ENCODE measurements at regions not wholly inside any gene's neighbourhood (a gene's known extent, or its start where the extent isn't known, plus 50 kb on each side); places are given as distances from the start of the nearest gene placed in this dataset.

DNA sequence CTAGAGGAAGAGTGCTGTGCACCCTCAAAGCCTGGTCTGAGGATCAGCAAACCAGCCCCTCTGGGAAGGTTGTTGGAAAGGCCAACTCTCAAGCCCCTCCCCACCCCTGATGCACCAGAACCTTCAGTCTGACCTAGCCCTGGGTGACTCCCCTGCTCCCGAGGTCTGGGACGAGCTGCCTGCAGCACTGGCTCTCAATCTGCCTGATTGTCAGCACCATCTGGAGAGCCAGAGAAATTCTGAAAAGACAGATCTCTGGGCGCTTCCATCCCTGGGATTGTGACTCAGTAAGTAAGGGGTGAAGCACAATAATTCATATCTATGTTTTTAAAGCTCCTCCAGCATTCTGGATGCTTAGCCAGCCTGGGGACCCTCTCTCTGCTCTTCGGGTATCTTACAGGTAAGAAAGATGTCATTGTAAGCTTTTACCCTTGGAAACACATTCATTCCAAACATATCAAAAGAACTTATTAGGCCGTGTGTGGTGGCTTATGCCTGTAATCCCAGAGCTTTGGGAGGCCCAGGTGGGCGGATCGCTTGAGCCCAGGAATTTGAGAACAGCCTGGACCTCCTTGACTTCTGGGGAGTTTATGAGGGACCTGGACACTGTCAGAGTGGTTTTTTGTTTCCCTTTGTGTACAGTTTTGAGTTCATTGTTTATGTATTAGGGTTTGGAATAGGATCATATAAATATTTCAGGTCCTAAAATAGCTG, 147.5 kb downstream of the KCNJ12 start:
- H3K4me3 ChIP-seq: no peak overlapping the region
- H3K36me3 ChIP-seq: no peaks in the 10 kb centered on the region
- no peak overlapping the region for H3K27ac ChIP-seq
- DNase-seq: no peak
- TF ChIP-seq POLR2A (IDR thresholded peaks at IDR 0.05): no peak
- TF ChIP-seq, protein P1, sequence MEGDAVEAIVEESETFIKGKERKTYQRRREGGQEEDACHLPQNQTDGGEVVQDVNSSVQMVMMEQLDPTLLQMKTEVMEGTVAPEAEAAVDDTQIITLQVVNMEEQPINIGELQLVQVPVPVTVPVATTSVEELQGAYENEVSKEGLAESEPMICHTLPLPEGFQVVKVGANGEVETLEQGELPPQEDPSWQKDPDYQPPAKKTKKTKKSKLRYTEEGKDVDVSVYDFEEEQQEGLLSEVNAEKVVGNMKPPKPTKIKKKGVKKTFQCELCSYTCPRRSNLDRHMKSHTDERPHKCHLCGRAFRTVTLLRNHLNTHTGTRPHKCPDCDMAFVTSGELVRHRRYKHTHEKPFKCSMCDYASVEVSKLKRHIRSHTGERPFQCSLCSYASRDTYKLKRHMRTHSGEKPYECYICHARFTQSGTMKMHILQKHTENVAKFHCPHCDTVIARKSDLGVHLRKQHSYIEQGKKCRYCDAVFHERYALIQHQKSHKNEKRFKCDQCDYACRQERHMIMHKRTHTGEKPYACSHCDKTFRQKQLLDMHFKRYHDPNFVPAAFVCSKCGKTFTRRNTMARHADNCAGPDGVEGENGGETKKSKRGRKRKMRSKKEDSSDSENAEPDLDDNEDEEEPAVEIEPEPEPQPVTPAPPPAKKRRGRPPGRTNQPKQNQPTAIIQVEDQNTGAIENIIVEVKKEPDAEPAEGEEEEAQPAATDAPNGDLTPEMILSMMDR (IDR thresholded peaks at IDR 0.05): no peak
- no peak for TF ChIP-seq EP300 (IDR thresholded peaks at IDR 0.05; ENCODE audit: low read depth)
- no peak for TF ChIP-seq POLR2AphosphoS5 (IDR thresholded peaks at IDR 0.05)
- intact Hi-C loops (cut with DNase I; ENCODE audit: low total_unique reads) (no loop called here), in situ Hi-C loops (cut with MboI; ENCODE audit: low pct_ligation_motif_present in 1 of 4, low pct_unique_long_range_greater_than_20kb in 1 of 4, low sequenced_read_pairs in 3 of 4) (loop anchor here (25.0 kb wide), 3 partner anchors 211 to 411 kb away; partner anchors contain the start of gene NATD1 (in 1 of the 4))
- WGBS, 2 donors (ENCODE audit: low coverage in 1 of 2): 51 to 69% methylated on average over 2 to 7 of the region's 7 CpGs
- H3K9me3 ChIP-seq: no peaks in the 10 kb centered on the region
- H3K27me3 ChIP-seq: no peaks in the 10 kb centered on the region
- no peaks in the 10 kb centered on the region for H3K4me1 ChIP-seq

DNA sequence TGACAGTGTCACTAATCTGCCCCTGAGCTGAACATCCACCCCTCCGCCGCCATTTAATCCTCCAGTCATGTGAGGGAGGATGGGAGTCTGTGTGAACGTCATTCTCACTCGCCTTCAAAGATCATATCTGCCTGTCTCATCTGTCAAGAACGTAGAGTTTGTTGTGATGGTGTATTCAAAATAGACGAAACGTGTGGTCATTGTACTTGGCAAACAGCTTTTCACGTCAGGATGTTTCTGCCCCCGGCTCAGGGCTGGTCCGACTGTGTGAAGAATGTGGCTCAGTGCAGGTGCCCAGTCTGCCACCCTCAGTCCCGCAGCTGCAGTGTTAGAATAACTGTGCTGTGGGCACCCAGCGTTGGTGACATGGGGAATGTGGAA, 148.0 kb downstream of the KCNJ12 start:
- no peaks in the 10 kb centered on the region for H3K27me3 ChIP-seq
- no peak overlapping the region for H3K4me3 ChIP-seq
- H3K9me3 ChIP-seq: no peaks in the 10 kb centered on the region
- no peaks in the 10 kb centered on the region for H3K36me3 ChIP-seq
- no peaks in the 10 kb centered on the region for H3K4me1 ChIP-seq
- intact Hi-C loops (cut with DNase I; ENCODE audit: low total_unique reads): no loop called here
- TF ChIP-seq EP300 (IDR thresholded peaks at IDR 0.05; ENCODE audit: low read depth): no peak
- no peak for TF ChIP-seq POLR2AphosphoS5 (IDR thresholded peaks at IDR 0.05)
- no peak for TF ChIP-seq POLR2A (IDR thresholded peaks at IDR 0.05)
- TF ChIP-seq, protein P1 (IDR thresholded peaks at IDR 0.05): no peak
- in situ Hi-C loops (cut with MboI; ENCODE audit: low pct_ligation_motif_present in 1 of 4, low pct_unique_long_range_greater_than_20kb in 1 of 4, low sequenced_read_pairs in 3 of 4): loop anchor here (25.0 kb wide), 3 partner anchors 212 to 412 kb away; partner anchors contain the start of gene NATD1 (in 1 of the 4)
- DNase-seq: no peak
- H3K27ac ChIP-seq: no peak overlapping the region
- 60 to 86% methylated on average over 3 to 12 of the region's 12 CpGs for WGBS, 2 donors (ENCODE audit: low coverage in 1 of 2)

DNA sequence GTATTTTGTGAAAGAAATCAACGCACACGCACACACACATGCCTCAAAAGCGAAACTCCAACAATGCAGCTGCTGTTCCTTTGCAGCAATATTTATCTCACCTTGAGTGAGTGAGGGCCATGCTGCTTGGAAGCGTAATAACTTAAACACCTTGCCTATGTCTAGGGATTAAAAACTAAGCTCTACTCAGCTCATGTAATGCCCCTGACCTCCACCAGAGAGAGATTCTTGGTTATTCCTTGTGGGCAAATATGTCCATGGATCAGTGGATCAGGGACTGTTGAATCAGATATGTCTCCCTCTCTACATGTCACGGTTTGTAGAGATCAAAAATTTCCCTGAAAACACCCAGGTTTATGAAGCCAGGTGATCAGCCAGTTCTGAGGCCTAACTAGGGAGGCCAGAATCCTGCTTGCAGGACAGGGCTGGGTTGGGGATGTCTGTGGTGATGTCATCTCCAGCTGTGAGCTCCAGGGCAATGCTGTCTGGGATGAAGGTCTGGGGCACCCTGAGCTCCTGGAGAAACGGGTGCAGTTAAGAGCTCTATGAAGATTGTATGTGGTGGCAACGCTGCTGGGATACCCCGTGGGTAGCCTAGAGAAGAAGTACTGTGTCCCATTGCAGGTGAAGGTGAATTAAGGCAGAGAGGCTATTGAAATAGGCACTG, 149.4 kb downstream of the KCNJ12 start:
- in situ Hi-C loops (cut with MboI; ENCODE audit: low pct_ligation_motif_present in 1 of 4, low pct_unique_long_range_greater_than_20kb in 1 of 4, low sequenced_read_pairs in 3 of 4) (no loop called here), intact Hi-C loops (cut with DNase I; ENCODE audit: low total_unique reads) (no loop called here)
- TF ChIP-seq EP300 (IDR thresholded peaks at IDR 0.05; ENCODE audit: low read depth) (no peak), POLR2AphosphoS5 (IDR thresholded peaks at IDR 0.05) (no peak), POLR2A (IDR thresholded peaks at IDR 0.05) (no peak)
- TF ChIP-seq, protein P1 (IDR thresholded peaks at IDR 0.05): no peak
- H3K27ac ChIP-seq: no peak overlapping the region
- 80 to 85% methylated on average over 6 to 8 of the region's 8 CpGs for WGBS, 2 donors (ENCODE audit: low coverage in 1 of 2)
- no peak overlapping the region for H3K4me3 ChIP-seq
- H3K4me1 ChIP-seq: no peaks in the 10 kb centered on the region
- H3K36me3 ChIP-seq: no peaks in the 10 kb centered on the region
- no peak for DNase-seq
- H3K9me3 ChIP-seq: no peaks in the 10 kb centered on the region
- H3K27me3 ChIP-seq: no peaks in the 10 kb centered on the region

DNA sequence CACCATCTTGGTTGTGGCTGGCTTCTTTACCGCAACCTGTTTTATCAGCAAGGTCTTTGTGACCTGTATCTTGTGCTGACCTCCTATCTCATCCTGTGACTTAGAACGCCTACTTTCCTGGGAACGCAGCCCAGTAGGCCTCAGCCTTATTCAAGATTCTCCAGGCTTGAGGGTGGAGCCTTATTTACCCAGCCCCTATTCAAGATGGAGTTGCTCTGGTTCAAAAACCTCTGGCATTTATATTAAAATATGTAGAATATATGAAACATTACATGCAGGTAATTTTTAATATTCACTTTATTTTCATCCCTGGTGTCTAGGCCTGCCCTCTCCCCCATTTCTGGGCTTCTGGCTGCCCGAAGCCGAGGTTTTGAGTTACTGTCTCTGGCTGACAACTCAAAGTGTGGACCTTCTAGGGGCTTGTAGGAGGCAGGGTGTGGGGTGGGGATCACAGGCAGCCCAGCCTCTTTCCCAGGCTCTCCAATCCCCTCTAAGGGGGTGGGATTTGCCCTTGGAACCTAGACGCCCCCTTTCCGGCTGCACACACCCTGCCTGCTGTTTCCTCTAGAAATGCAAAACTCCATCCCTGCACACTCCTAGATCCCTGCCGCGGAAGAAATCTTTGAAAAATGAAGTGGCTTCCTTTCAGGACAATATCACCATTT, 152.0 kb downstream of the KCNJ12 start:
- WGBS, 2 donors (ENCODE audit: low coverage in 1 of 2): 80 to 94% methylated on average over 5 to 9 of the region's 9 CpGs

More for the DNA sequence above, 152.0 kb downstream of the KCNJ12 start:
- H3K27me3 ChIP-seq: no peaks in the 10 kb centered on the region
- in situ Hi-C loops (cut with MboI; ENCODE audit: low pct_ligation_motif_present in 1 of 4, low pct_unique_long_range_greater_than_20kb in 1 of 4, low sequenced_read_pairs in 3 of 4): no loop called here
- H3K36me3 ChIP-seq: no peaks in the 10 kb centered on the region
- no peaks in the 10 kb centered on the region for H3K9me3 ChIP-seq
- H3K27ac ChIP-seq: no peak overlapping the region
- TF ChIP-seq EP300 (IDR thresholded peaks at IDR 0.05; ENCODE audit: low read depth): no peak
- TF ChIP-seq POLR2AphosphoS5 (IDR thresholded peaks at IDR 0.05): no peak
- H3K4me3 ChIP-seq: no peak overlapping the region
- H3K4me1 ChIP-seq: no peaks in the 10 kb centered on the region
- no peak for DNase-seq
- intact Hi-C loops (cut with DNase I; ENCODE audit: low total_unique reads): no loop called here
